ENCODE measurements at regions not wholly inside any gene's neighbourhood (a gene's known extent, or its start where the extent isn't known, plus 50 kb on each side); places are given as distances from the start of the nearest gene placed in this dataset.

DNA sequence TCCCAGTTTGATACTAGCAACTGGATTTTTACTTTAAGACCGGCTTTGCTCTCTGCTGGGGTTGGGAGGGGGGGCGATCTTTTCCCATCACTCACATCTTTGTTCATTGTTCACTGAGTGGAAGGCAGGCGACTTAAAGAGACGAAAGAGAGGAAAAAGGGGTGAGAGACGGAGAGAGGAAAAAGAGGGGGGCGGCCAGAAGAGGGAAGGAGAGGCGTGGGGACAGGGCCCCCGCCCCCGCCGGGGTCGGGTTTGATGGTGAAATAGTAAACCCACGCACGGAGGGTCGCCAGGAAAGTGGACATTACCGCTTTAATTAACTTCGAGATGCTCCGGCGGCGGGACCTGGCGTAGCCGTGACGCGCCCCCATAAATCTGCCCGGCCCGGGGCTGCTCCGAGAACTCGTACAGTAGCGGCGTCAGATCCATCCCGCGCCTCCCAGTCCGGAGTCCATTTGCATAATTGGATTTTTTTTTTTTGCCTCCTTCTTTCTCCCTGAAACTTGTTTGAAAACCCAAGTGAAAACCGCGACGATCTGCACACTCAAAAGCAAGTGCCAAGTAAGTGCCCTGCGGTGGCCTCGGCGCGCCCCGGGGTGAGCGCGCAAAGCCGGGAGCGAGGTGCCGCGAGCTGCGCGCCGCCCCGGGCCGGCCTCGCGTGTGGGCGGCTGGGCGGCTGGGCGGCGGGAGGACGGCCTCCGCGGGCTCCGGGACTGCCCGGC is 143.9 kb upstream of the ZNF536 start:
- TF ChIP-seq, protein P1, sequence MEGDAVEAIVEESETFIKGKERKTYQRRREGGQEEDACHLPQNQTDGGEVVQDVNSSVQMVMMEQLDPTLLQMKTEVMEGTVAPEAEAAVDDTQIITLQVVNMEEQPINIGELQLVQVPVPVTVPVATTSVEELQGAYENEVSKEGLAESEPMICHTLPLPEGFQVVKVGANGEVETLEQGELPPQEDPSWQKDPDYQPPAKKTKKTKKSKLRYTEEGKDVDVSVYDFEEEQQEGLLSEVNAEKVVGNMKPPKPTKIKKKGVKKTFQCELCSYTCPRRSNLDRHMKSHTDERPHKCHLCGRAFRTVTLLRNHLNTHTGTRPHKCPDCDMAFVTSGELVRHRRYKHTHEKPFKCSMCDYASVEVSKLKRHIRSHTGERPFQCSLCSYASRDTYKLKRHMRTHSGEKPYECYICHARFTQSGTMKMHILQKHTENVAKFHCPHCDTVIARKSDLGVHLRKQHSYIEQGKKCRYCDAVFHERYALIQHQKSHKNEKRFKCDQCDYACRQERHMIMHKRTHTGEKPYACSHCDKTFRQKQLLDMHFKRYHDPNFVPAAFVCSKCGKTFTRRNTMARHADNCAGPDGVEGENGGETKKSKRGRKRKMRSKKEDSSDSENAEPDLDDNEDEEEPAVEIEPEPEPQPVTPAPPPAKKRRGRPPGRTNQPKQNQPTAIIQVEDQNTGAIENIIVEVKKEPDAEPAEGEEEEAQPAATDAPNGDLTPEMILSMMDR (IDR thresholded peaks at IDR 0.05 in 4 of 5, conservative IDR thresholded peaks at IDR 0.05 in 1 of 5), result no peak
- no peak for TF ChIP-seq POLR2A (IDR thresholded peaks at IDR 0.05)

All from gastrocnemius medialis (tissue), 4 donors.